NCI-H510A treated with DMSO at 0.1 percent for 48 hours (cell line): ENCODE measurements at regions not wholly inside any gene's neighbourhood (a gene's known extent, or its start where the extent isn't known, plus 50 kb on each side); places are given as distances from the start of the nearest gene placed in this dataset.

Source experiments
- DNase-seq: peaks from one replicate; lab custom pipeline; 2025; lab: John Stamatoyannopoulos, UW

GRCh38 chr3:144141496-144141895 lies 169.9 kb downstream of the DIPK2A start:
- DNase-seq, result no peak

- no peak for DNase-seq
Measured at GRCh38 chr3:144142151-144142840, 170.7 kb downstream of the DIPK2A start.

- DNase-seq, result no peak
Measured at GRCh38 chr3:144148356-144148755, 176.7 kb downstream of the DIPK2A start.

GRCh38 chr3:144151983-144152382 lies 180.4 kb downstream of the DIPK2A start:
- no peak for DNase-seq

GRCh38 chr3:144160627-144161026 lies 189.0 kb downstream of the DIPK2A start:
- DNase-seq, result no peak

- peak; percentile 16 for DNase-seq
Measured at GRCh38 chr3:144162042-144162441, 190.4 kb downstream of the DIPK2A start.

GRCh38 chr3:144164352-144164751 lies 192.7 kb downstream of the DIPK2A start:
- no peak for DNase-seq

- DNase-seq, result no peak
Measured at GRCh38 chr3:144165482-144165881, 193.9 kb downstream of the DIPK2A start.

GRCh38 chr3:144167634-144168033 lies 196.0 kb downstream of the DIPK2A start:
- no peak for DNase-seq

- no peak for DNase-seq
Measured at GRCh38 chr3:144173491-144173890, 201.9 kb downstream of the DIPK2A start.

- no peak for DNase-seq
Measured at GRCh38 chr3:144175644-144176425, 204.2 kb downstream of the DIPK2A start.

GRCh38 chr3:144177649-144178048 lies 206.0 kb downstream of the DIPK2A start:
- DNase-seq, result no peak

- no peak for DNase-seq
Measured at GRCh38 chr3:144178607-144179006, 207.0 kb downstream of the DIPK2A start.

- no peak for DNase-seq
Measured at GRCh38 chr3:144181062-144181461, 209.4 kb downstream of the DIPK2A start.

- no peak for DNase-seq
Measured at GRCh38 chr3:144182501-144182900, 210.9 kb downstream of the DIPK2A start.

GRCh38 chr3:144185276-144185675 lies 213.7 kb downstream of the DIPK2A start:
- no peak for DNase-seq

GRCh38 chr3:144187531-144188210 lies 216.0 kb downstream of the DIPK2A start:
- DNase-seq, result no peak

- no peak for DNase-seq
Measured at GRCh38 chr3:144189044-144189443, 217.4 kb downstream of the DIPK2A start.

GRCh38 chr3:144197116-144197515 lies 225.5 kb downstream of the DIPK2A start:
- DNase-seq, result no peak

GRCh38 chr3:144197582-144197981 lies 226.0 kb downstream of the DIPK2A start:
- DNase-seq, result peak; percentile 30

- no peak for DNase-seq
Measured at GRCh38 chr3:144200004-144200403, 228.4 kb downstream of the DIPK2A start.

GRCh38 chr3:144200466-144200865 lies 228.8 kb downstream of the DIPK2A start:
- no peak for DNase-seq

GRCh38 chr3:144221761-144222160 lies 250.1 kb downstream of the DIPK2A start:
- peak; percentile 17 for DNase-seq
